ENCODE measurements at regions not wholly inside any gene's neighbourhood (a gene's known extent, or its start where the extent isn't known, plus 50 kb on each side); places are given as distances from the start of the nearest gene placed in this dataset.

DNA sequence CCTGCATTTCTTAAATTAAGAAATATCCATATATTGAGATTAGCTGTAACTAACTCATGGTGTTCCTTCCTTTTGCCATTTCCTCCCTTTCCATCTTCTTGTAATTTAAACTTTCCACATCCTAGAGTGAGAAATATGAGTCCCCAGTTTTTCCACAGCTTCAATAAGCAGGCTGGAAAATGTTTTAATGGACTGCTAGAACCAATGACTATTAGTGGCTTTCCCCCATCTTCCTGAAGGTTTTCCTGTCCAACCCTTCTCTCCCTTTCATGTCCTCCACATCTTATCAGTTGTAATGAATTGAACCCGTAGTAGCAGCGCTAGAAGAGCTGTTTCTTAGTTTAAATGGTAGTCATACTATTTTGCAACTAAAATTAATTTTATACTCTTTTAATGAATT, 145.7 kb downstream of the AHR start:
- TF ChIP-seq, protein P1, sequence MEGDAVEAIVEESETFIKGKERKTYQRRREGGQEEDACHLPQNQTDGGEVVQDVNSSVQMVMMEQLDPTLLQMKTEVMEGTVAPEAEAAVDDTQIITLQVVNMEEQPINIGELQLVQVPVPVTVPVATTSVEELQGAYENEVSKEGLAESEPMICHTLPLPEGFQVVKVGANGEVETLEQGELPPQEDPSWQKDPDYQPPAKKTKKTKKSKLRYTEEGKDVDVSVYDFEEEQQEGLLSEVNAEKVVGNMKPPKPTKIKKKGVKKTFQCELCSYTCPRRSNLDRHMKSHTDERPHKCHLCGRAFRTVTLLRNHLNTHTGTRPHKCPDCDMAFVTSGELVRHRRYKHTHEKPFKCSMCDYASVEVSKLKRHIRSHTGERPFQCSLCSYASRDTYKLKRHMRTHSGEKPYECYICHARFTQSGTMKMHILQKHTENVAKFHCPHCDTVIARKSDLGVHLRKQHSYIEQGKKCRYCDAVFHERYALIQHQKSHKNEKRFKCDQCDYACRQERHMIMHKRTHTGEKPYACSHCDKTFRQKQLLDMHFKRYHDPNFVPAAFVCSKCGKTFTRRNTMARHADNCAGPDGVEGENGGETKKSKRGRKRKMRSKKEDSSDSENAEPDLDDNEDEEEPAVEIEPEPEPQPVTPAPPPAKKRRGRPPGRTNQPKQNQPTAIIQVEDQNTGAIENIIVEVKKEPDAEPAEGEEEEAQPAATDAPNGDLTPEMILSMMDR (IDR thresholded peaks at IDR 0.05): no peak
- no peak for TF ChIP-seq POLR2A (IDR thresholded peaks at IDR 0.05)
